Effector memory CD8-positive, alpha-beta T cell (primary cell): ENCODE measurements at regions not wholly inside any gene's neighbourhood (a gene's known extent, or its start where the extent isn't known, plus 50 kb on each side); places are given as distances from the start of the nearest gene placed in this dataset.

Experiments used
- ATAC-seq: fragments of 150-1000 bp; cut with Tn5 transposase; replicated peaks from 2 replicates; pipeline ENCODE4 v1.10.0; 2021; ENCODE audit warnings: mild to moderate bottlenecking, moderate library complexity
- DNase-seq, 3 experiments: peaks; one replicate each; pipeline ENCODE4 v3.0.0; 2021
- H3K27ac Mint-ChIP-seq, 2 donors: one replicate each; pipeline ENCODE4 v1.8.0; 2022; ENCODE audit warnings: mild to moderate bottlenecking in 2 of 2, mixed read lengths in 2 of 2, moderate library complexity in 2 of 2
- H3K27me3 Mint-ChIP-seq, 2 donors: one replicate each; pipeline ENCODE4 v1.8.0; 2022; ENCODE audit warnings: mixed read lengths in 2 of 2
- H3K36me3 Mint-ChIP-seq: one replicate; pipeline ENCODE4 v1.8.0; 2022; ENCODE audit warnings: mild to moderate bottlenecking, moderate library complexity, mixed read lengths; ENCODE audit not compliant: insufficient read depth
- H3K4me1 Mint-ChIP-seq, 2 donors: one replicate each; pipeline ENCODE4 v1.8.0; 2022; ENCODE audit warnings: low read depth in 2 of 2, mixed read lengths in 2 of 2
- H3K4me3 Mint-ChIP-seq, 2 donors: one replicate each; pipeline ENCODE4 v1.8.0; 2022; ENCODE audit warnings: mild to moderate bottlenecking in 2 of 2, mixed read lengths in 2 of 2, moderate library complexity in 2 of 2
- H3K9me3 Mint-ChIP-seq, 2 donors: one replicate each; pipeline ENCODE4 v1.8.0; 2022; ENCODE audit warnings: mixed read lengths in 2 of 2

GRCh38 chr4:56737666-56738065, 56.6 kb upstream of the HOPX start:
- Mint-ChIP-seq H3K4me1 (peaks cover 0 to 3% of the 10 kb centered on the region in 2 donors), H3K27me3 (peaks cover 0 to 11% of the 10 kb centered on the region in 2 donors)
- no peak for ATAC-seq

GRCh38 chr4:56733352-56733751, 52.3 kb upstream of the HOPX start:
- ATAC-seq (no peak), DNase-seq (no peak)
- H3K4me1 Mint-ChIP-seq = no peaks in the 10 kb centered on the region
- H3K27me3 Mint-ChIP-seq = peaks cover 6 to 20% of the 10 kb centered on the region in 2 donors
- H3K27ac Mint-ChIP-seq = no peak overlapping the region
- H3K4me3 Mint-ChIP-seq = no peak overlapping the region
- no peaks in the 10 kb centered on the region for H3K9me3 Mint-ChIP-seq
- no peaks in the 10 kb centered on the region for H3K36me3 Mint-ChIP-seq

More at GRCh38 chr4:56737666-56738065, 56.6 kb upstream of the HOPX start:
- no peak overlapping the region for H3K4me3 Mint-ChIP-seq
- no peaks in the 10 kb centered on the region for H3K9me3 Mint-ChIP-seq
- H3K36me3 Mint-ChIP-seq = no peaks in the 10 kb centered on the region
- DNase-seq = no peak
- H3K27ac Mint-ChIP-seq = no peak overlapping the region

- DNase-seq (no peak), ATAC-seq (no peak)
- peaks cover 6 to 20% of the 10 kb centered on the region in 2 donors for H3K27me3 Mint-ChIP-seq
- no peaks in the 10 kb centered on the region for H3K36me3 Mint-ChIP-seq
- no peaks in the 10 kb centered on the region for H3K9me3 Mint-ChIP-seq
- no peak overlapping the region for H3K4me3 Mint-ChIP-seq
- H3K4me1 Mint-ChIP-seq = no peaks in the 10 kb centered on the region
- H3K27ac Mint-ChIP-seq = no peak overlapping the region
Observed at GRCh38 chr4:56732301-56732700, 51.2 kb upstream of the HOPX start.

- Mint-ChIP-seq H3K27me3 (peaks cover 6 to 20% of the 10 kb centered on the region in 2 donors), H3K9me3 (no peaks in the 10 kb centered on the region), H3K36me3 (no peaks in the 10 kb centered on the region), H3K4me3 (no peak overlapping the region), H3K4me1 (no peaks in the 10 kb centered on the region), H3K27ac (no peak overlapping the region)
- DNase-seq (no peak), ATAC-seq (no peak)
Observed at GRCh38 chr4:56731857-56732256, 50.8 kb upstream of the HOPX start.
